WI38 (cell line): ENCODE measurements at regions not wholly inside any gene's neighbourhood (a gene's known extent, or its start where the extent isn't known, plus 50 kb on each side); places are given as distances from the start of the nearest gene placed in this dataset.

ENCODE experiments used
- H3K4me3 ChIP-seq: 2 replicates; pipeline ENCODE4 v1.5.1; 2011; ENCODE audit warnings: low read depth, mild to moderate bottlenecking, control low read depth, low read length
- TF ChIP-seq, protein P1 (sequence below): IDR thresholded peaks from 2 replicates; pipeline ENCODE4 v1.5.1; 2012; ENCODE audit warnings: low read depth, mild to moderate bottlenecking, control low read depth, low read length

DNA sequence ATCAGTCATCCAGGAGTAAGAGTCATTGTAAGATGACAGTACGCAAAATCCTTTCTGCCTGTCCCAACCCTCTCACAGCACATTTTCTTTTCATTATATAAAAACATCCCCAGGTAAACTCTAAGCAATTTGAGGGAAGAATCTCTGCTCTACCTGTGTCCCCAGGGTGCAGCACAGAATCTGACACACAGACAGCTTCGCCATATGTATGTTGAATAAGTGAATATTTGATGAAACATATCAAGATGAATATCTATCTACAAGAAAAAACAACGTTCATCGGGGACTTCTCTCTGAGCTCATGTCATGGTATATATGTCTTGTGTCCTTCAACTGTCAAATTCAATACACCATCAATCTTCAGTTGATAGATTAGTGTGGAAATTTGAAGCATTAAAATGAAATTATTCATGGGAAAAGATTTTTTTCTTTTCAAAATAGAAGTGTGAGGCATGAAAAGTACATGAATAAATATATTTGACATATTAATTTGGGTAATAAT lies 94.5 kb upstream of the KYNU start:
- TF ChIP-seq, protein P1, sequence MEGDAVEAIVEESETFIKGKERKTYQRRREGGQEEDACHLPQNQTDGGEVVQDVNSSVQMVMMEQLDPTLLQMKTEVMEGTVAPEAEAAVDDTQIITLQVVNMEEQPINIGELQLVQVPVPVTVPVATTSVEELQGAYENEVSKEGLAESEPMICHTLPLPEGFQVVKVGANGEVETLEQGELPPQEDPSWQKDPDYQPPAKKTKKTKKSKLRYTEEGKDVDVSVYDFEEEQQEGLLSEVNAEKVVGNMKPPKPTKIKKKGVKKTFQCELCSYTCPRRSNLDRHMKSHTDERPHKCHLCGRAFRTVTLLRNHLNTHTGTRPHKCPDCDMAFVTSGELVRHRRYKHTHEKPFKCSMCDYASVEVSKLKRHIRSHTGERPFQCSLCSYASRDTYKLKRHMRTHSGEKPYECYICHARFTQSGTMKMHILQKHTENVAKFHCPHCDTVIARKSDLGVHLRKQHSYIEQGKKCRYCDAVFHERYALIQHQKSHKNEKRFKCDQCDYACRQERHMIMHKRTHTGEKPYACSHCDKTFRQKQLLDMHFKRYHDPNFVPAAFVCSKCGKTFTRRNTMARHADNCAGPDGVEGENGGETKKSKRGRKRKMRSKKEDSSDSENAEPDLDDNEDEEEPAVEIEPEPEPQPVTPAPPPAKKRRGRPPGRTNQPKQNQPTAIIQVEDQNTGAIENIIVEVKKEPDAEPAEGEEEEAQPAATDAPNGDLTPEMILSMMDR: no peak
- H3K4me3 ChIP-seq: no peak overlapping the region

DNA sequence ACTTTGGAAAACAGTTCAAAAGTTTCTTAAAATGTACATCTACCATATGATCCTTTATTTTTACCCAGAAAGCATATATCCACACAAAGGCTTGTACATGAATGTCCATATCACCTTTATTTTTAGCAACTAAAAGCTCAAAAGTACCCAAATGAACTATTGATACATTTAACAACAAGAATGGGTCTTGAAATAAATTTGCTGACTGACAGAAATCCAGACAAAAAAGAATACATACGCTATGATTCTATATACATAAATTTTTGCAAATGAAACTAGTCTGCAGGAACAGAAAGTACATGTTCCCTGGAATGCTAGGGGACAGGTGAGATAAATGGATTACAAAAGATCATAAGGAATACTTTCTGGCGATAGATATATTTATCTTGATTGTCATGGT lies 96.3 kb upstream of the KYNU start:
- no peak overlapping the region for H3K4me3 ChIP-seq
- TF ChIP-seq, protein P1: no peak

DNA sequence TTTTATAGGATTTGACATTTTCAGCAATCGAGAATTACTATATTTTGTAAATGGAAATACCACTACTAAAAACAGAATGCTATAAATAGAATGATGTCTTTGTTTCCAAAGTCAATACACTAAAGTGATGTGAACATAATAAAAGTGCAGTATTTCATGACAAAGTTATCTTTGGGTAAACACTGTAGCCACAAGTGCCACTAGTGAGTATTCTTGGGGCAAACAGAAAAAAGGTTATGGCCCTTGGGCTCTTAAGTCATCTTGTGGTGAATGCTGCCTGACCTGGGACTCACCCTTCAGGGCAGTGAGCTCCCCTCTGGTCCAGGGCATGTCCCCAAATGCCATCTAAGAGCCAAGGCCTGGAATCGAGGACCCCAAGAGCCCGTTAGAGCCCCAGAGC lies 99.2 kb upstream of the KYNU start:
- no peak overlapping the region for H3K4me3 ChIP-seq
- TF ChIP-seq, protein P1: no peak

DNA sequence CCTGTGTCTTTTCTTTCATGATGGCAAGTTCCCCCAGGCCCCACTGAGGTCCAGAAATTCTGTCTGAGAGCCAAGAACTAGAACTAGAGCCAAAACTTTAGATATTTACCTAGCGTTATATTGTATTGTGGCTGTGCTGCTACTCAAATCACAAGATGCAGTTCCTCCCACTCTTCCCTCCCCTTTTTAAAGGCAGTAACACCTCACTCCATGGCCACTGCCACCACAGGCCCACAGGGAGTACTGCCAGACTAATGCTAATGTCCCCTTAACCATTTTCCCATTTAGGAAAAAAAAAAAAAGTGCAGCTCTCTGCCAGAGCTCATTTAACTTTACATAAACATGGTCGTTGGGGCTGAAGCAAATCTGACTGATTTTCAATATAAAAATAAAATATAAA lies 99.7 kb upstream of the KYNU start:
- TF ChIP-seq, protein P1: no peak
- no peak overlapping the region for H3K4me3 ChIP-seq

DNA sequence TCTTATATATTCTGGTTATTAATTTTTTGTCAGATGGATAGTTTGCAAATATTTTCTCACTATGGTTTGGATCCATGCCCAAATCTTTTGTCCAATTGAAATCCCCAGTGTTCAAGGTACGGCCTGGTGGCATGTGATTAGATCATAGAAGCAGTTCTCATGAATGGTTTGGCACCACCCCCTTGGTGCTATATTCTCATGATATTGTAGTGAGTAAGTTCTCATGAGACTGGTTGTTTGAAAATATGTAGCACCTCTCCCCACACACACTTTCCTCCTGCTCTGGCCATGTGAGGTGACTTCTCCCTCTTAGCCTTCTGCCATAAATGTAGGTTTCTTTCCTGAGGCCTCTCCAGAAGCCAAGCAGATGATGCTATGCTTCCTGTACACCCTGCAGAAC lies 107.7 kb upstream of the KYNU start:
- TF ChIP-seq, protein P1: no peak
- no peak overlapping the region for H3K4me3 ChIP-seq

DNA sequence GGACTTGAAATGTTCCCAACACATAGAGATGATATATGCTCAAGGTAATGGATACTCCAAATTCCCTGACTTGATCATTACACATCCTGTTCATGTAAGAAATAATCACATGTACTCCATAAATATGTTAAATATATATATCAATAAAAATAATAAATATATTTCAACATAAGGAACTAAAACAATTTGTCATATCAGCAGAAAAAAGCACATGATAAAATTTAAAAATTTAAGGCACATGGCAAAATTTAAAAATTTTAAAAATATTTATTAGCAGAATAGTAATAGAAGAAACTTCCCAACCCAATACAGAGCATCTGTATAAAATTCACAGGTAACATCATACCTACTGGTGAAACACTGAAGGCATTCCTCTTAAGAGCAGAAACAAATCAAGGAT lies 109.6 kb upstream of the KYNU start:
- TF ChIP-seq, protein P1: no peak
- H3K4me3 ChIP-seq: no peak overlapping the region

DNA sequence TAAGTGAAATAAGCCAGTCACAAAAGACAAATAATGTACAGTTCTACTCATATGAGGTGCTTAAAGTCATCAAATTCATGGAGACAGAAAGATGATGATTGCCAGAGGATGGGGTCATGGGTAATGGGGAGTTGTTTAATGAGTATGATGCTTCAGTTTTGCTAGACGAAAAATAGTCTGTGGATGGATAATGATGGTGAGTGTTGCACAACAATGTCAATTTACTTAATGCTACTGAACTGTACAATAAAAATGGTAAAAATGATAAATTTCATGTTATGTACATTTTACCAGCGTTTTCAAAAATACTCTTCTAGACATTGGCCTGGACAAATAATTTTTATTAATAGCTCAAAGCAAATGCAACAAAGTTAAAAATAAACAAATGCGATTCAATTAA lies 118.5 kb upstream of the KYNU start:
- TF ChIP-seq, protein P1: no peak
- H3K4me3 ChIP-seq: no peak overlapping the region
